Nephron progenitor cell (in vitro differentiated cells): ENCODE measurements at regions not wholly inside any gene's neighbourhood (a gene's known extent, or its start where the extent isn't known, plus 50 kb on each side); places are given as distances from the start of the nearest gene placed in this dataset.

ENCODE experiments used
- DNase-seq: peaks from one replicate; pipeline ENCODE4 v3.0.0; 2021
- H3K27ac Mint-ChIP-seq: 2 replicates; pipeline ENCODE4 v1.8.0; 2021; ENCODE audit warnings: mild to moderate bottlenecking, moderate library complexity, mixed read lengths
- H3K27me3 Mint-ChIP-seq: 2 replicates; pipeline ENCODE4 v1.8.0; 2021; ENCODE audit warnings: mild to moderate bottlenecking, low read depth, mixed read lengths; ENCODE audit not compliant: poor library complexity
- H3K36me3 Mint-ChIP-seq: 2 replicates; pipeline ENCODE4 v1.8.0; 2021; ENCODE audit warnings: low read depth, mixed read lengths
- H3K4me1 Mint-ChIP-seq: 2 replicates; pipeline ENCODE4 v1.8.0; 2021; ENCODE audit warnings: mixed read lengths
- H3K4me3 Mint-ChIP-seq: 2 replicates; pipeline ENCODE4 v1.8.0; 2021; ENCODE audit warnings: mild to moderate bottlenecking, moderate library complexity, mixed read lengths
- H3K9me3 Mint-ChIP-seq: 2 replicates; pipeline ENCODE4 v1.8.0; 2021; ENCODE audit warnings: mild to moderate bottlenecking, moderate library complexity, mixed read lengths
- CTCF ChIP-seq: fragments of 200-600 bp; sonication (generic); IDR thresholded peaks from 2 replicates; pipeline ENCODE4 v1.5.0; 2021; ENCODE audit warnings: antibody characterized with exemption

- no peak overlapping the region for H3K4me3 Mint-ChIP-seq
- peak overlapping the region; percentile 1 for H3K27ac Mint-ChIP-seq
- peaks cover 4% of the 10 kb centered on the region for H3K27me3 Mint-ChIP-seq
- H3K4me1 Mint-ChIP-seq = no peaks in the 10 kb centered on the region
- TF ChIP-seq CTCF = no peak
- DNase-seq = no peak
- H3K36me3 Mint-ChIP-seq = no peaks in the 10 kb centered on the region
- peaks cover 17% of the 10 kb centered on the region for H3K9me3 Mint-ChIP-seq
Observed at GRCh38 chr6:145075425-145075824, 659.9 kb downstream of the EPM2A start.

- Mint-ChIP-seq H3K4me1 (no peaks in the 10 kb centered on the region), H3K27ac (no peak overlapping the region), H3K27me3 (peaks cover 4% of the 10 kb centered on the region), H3K9me3 (peaks cover 17% of the 10 kb centered on the region), H3K36me3 (no peaks in the 10 kb centered on the region), H3K4me3 (no peak overlapping the region)
- no peak for DNase-seq
- no peak for TF ChIP-seq CTCF
Observed at GRCh38 chr6:145076115-145076841, 659.0 kb downstream of the EPM2A start.

- H3K4me1 Mint-ChIP-seq = no peaks in the 10 kb centered on the region
- no peak for TF ChIP-seq CTCF
- no peaks in the 10 kb centered on the region for H3K36me3 Mint-ChIP-seq
- no peak overlapping the region for H3K27ac Mint-ChIP-seq
- H3K4me3 Mint-ChIP-seq = no peak overlapping the region
- H3K9me3 Mint-ChIP-seq = peaks cover 13% of the 10 kb centered on the region
- no peak for DNase-seq
- H3K27me3 Mint-ChIP-seq = peaks cover 4% of the 10 kb centered on the region
Observed at GRCh38 chr6:145077382-145077781, 657.9 kb downstream of the EPM2A start.

- peaks cover 8% of the 10 kb centered on the region for H3K9me3 Mint-ChIP-seq
- no peaks in the 10 kb centered on the region for H3K4me1 Mint-ChIP-seq
- H3K36me3 Mint-ChIP-seq = no peaks in the 10 kb centered on the region
- H3K27me3 Mint-ChIP-seq = no peaks in the 10 kb centered on the region
- no peak overlapping the region for H3K4me3 Mint-ChIP-seq
- DNase-seq = no peak
- no peak for TF ChIP-seq CTCF
- no peak overlapping the region for H3K27ac Mint-ChIP-seq
Observed at GRCh38 chr6:145080651-145081050, 654.7 kb downstream of the EPM2A start.

- no peak for TF ChIP-seq CTCF
- Mint-ChIP-seq H3K4me1 (peaks cover 7% of the 10 kb centered on the region), H3K4me3 (no peak overlapping the region), H3K27me3 (no peaks in the 10 kb centered on the region), H3K9me3 (peaks cover 3% of the 10 kb centered on the region), H3K27ac (no peak overlapping the region), H3K36me3 (no peaks in the 10 kb centered on the region)
- no peak for DNase-seq
Observed at GRCh38 chr6:145081677-145082076, 653.6 kb downstream of the EPM2A start.

- Mint-ChIP-seq H3K4me1 (peaks cover 7% of the 10 kb centered on the region), H3K27ac (no peak overlapping the region), H3K36me3 (no peaks in the 10 kb centered on the region), H3K4me3 (no peak overlapping the region), H3K9me3 (no peaks in the 10 kb centered on the region), H3K27me3 (no peaks in the 10 kb centered on the region)
- DNase-seq = no peak
- TF ChIP-seq CTCF = no peak
Observed at GRCh38 chr6:145082359-145082758, 653.0 kb downstream of the EPM2A start.
